HL-60 (cell line): ENCODE measurements at regions not wholly inside any gene's neighbourhood (a gene's known extent, or its start where the extent isn't known, plus 50 kb on each side); places are given as distances from the start of the nearest gene placed in this dataset.

Source experiments
- CTCF ChIP-seq: IDR thresholded peaks from one replicate; pipeline ENCODE4 v1.5.1; 2011; ENCODE audit warnings: low read length, control low read depth, inconsistent platforms; ENCODE audit not compliant: insufficient read depth
- GABPA ChIP-seq: IDR thresholded peaks from 2 replicates; pipeline ENCODE4 v1.6.1; 2012; ENCODE audit warnings: low read depth
- POLR2AphosphoS5 ChIP-seq: IDR thresholded peaks from 2 replicates; pipeline ENCODE4 v1.6.1; 2012; ENCODE audit warnings: low read depth

GRCh38 chr2:155043097-155043496, 344.6 kb downstream of the KCNJ3 start:
- no peak for TF ChIP-seq CTCF
- TF ChIP-seq GABPA = no peak
- no peak for TF ChIP-seq POLR2AphosphoS5
